ENCODE measurements at regions not wholly inside any gene's neighbourhood (a gene's known extent, or its start where the extent isn't known, plus 50 kb on each side); places are given as distances from the start of the nearest gene placed in this dataset.

DNA sequence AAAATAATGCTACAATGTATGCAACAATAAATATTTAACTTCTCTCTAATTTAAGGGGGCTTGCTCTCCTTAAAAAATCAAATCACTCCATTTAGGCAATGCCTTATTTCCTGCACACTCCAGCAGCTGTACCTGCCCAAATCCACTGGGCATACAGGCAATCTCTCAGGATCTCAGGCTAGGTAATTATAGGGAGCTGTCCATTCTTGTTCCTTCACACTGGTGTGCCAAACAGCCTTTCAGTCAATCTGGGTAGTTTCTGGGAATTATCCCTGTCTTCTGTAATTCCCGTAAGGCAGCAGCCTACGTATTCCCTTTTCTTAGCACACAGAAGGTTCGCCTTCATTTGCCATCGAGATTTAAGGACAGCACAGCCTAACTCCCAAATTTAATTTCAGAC, 922.6 kb upstream of the SLIT2 start:
- H3K27me3 ChIP-seq (ENCODE audit: control insufficient read depth in 1 of 2, insufficient read depth in 2 of 2, low read length in 2 of 2) = no peaks in the 10 kb centered on the region
- no peaks in the 10 kb centered on the region for H3K36me3 ChIP-seq (ENCODE audit: insufficient read depth, low read length)
- no peak overlapping the region for H3K27ac ChIP-seq (ENCODE audit: low read depth, low read length)
- no peak overlapping the region for H3K4me3 ChIP-seq (ENCODE audit: low read depth in 1 of 2, low read length in 2 of 2)
- H3K4me1 ChIP-seq (ENCODE audit: insufficient read depth, low read length) = no peaks in the 10 kb centered on the region
- no peaks in the 10 kb centered on the region for H3K9me3 ChIP-seq (ENCODE audit: low read length)
- H3K9ac ChIP-seq (ENCODE audit: low read length) = no peak overlapping the region

DNA sequence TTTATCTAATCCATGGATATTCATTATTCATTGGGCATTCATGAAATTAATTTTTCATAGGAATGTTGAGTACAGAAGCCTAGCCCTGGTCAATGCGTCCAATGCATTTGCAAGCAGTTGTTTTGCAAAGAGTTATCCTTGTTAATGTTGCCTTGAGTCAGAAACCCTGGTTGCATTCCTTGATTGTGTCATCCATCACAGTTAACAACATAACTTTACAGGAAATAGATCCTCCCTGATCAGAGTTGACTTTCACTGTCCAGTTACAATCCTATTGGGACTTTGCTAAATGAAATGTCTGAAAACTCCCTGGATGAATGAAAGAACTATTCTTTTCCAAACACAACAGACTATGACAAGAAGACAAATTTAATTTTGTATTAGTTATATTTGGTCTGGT, 924.3 kb upstream of the SLIT2 start:
- Histone ChIP-seq H3K9me3 (ENCODE audit: low read length) (no peaks in the 10 kb centered on the region), H3K27ac (ENCODE audit: low read depth, low read length) (no peak overlapping the region), H3K4me3 (ENCODE audit: low read depth in 1 of 2, low read length in 2 of 2) (no peak overlapping the region), H3K9ac (ENCODE audit: low read length) (no peak overlapping the region), H3K36me3 (ENCODE audit: insufficient read depth, low read length) (no peaks in the 10 kb centered on the region), H3K4me1 (ENCODE audit: insufficient read depth, low read length) (no peaks in the 10 kb centered on the region), H3K27me3 (ENCODE audit: control insufficient read depth in 1 of 2, insufficient read depth in 2 of 2, low read length in 2 of 2) (no peaks in the 10 kb centered on the region)

DNA sequence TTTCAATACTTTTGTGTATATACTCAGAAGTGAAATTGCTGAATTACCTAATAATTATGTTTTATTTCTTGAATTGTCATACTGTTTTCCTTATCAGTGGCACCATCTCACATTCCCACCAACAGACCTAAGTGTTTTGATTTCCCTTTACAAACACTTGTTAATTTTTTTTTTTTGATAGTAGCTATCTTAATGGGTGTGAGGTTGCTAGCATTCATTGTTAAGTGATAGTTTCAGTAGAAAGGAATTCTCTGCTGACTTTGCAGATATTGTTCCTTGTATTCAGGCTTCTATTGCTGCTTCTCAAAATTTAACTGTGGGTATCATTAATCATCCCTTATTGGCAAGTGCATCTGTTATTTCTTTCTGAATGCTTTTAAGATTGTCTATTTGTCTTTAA, 927.5 kb upstream of the SLIT2 start:
- no peaks in the 10 kb centered on the region for H3K4me1 ChIP-seq (ENCODE audit: insufficient read depth, low read length)
- no peak overlapping the region for H3K9ac ChIP-seq (ENCODE audit: low read length)
- no peaks in the 10 kb centered on the region for H3K27me3 ChIP-seq (ENCODE audit: control insufficient read depth in 1 of 2, insufficient read depth in 2 of 2, low read length in 2 of 2)
- no peak overlapping the region for H3K4me3 ChIP-seq (ENCODE audit: low read depth in 1 of 2, low read length in 2 of 2)
- no peaks in the 10 kb centered on the region for H3K36me3 ChIP-seq (ENCODE audit: insufficient read depth, low read length)
- no peaks in the 10 kb centered on the region for H3K9me3 ChIP-seq (ENCODE audit: low read length)
- H3K27ac ChIP-seq (ENCODE audit: low read depth, low read length) = no peak overlapping the region

DNA sequence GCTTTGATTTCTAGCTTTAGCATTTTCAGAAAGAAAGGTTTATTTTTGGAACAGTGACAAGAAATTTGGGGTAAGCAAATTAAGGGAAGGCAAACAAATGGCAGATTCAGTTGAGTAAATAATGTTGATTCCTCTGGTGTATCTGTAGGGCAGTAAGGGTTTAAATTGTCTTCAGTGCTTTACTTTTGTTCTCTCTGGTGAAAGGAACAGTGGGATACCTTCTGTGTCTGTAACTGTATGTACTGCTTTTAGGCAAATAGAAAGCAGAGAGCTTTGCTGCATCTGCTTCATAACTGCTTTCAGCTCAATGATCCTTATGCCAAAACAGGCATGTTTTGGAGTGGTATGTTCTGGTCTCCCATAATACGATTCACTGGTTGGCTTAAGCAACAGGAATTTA, 932.1 kb upstream of the SLIT2 start:
- H3K4me3 ChIP-seq (ENCODE audit: low read depth in 1 of 2, low read length in 2 of 2) = no peak overlapping the region
- no peaks in the 10 kb centered on the region for H3K4me1 ChIP-seq (ENCODE audit: insufficient read depth, low read length)
- no peak overlapping the region for H3K27ac ChIP-seq (ENCODE audit: low read depth, low read length)

DNA sequence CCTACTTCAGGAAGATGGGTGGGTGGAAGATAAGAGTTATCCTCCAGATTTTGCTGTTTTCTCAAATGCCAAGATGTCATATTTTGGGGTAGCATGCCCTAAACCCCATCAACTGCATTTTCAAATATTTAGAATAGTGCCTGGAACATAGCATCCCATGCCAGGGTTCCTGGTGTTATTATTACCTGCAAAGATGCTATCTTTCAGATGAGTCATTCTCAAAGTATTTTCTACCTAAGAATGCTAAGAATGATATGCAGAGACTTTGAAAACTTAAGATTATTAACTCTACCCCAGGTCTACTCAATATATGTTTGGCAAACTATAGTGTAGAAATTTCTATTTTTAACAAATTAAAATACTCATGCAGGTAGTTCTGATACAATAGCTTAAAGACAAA, 934.3 kb upstream of the SLIT2 start:
- H3K27me3 ChIP-seq (ENCODE audit: control insufficient read depth in 1 of 2, insufficient read depth in 2 of 2, low read length in 2 of 2) = no peaks in the 10 kb centered on the region
- no peak overlapping the region for H3K27ac ChIP-seq (ENCODE audit: low read depth, low read length)
- H3K4me1 ChIP-seq (ENCODE audit: insufficient read depth, low read length) = no peaks in the 10 kb centered on the region
- H3K9ac ChIP-seq (ENCODE audit: low read length) = no peak overlapping the region
- H3K36me3 ChIP-seq (ENCODE audit: insufficient read depth, low read length) = no peaks in the 10 kb centered on the region
- H3K4me3 ChIP-seq (ENCODE audit: low read depth in 1 of 2, low read length in 2 of 2) = no peak overlapping the region
- no peaks in the 10 kb centered on the region for H3K9me3 ChIP-seq (ENCODE audit: low read length)

More for the DNA sequence above, 932.1 kb upstream of the SLIT2 start:
- no peaks in the 10 kb centered on the region for H3K27me3 ChIP-seq (ENCODE audit: control insufficient read depth in 1 of 2, insufficient read depth in 2 of 2, low read length in 2 of 2)
- H3K9ac ChIP-seq (ENCODE audit: low read length) = no peak overlapping the region
- no peaks in the 10 kb centered on the region for H3K9me3 ChIP-seq (ENCODE audit: low read length)
- no peaks in the 10 kb centered on the region for H3K36me3 ChIP-seq (ENCODE audit: insufficient read depth, low read length)

DNA sequence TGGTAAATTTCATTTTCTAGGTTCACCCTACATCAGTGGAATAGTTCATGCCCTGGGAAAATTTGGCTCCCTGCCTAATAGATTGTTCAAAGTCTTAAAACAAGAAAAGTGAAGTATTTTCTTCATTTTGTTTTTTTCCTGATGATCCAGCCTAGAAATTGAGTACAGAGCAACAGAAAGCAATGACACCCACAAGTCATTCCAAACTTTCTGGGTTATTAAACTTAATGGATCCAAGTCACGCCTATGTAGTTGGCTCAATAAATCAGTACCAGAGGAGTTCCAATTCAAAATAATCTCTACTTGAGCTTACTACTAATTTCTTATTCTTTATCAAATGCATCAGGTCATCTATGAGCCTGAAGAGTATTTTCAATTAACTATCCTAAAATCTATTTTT, 937.6 kb upstream of the SLIT2 start:
- no peaks in the 10 kb centered on the region for H3K9me3 ChIP-seq (ENCODE audit: low read length)
- no peaks in the 10 kb centered on the region for H3K36me3 ChIP-seq (ENCODE audit: insufficient read depth, low read length)
- no peaks in the 10 kb centered on the region for H3K27me3 ChIP-seq (ENCODE audit: control insufficient read depth in 1 of 2, insufficient read depth in 2 of 2, low read length in 2 of 2)
- no peak overlapping the region for H3K4me3 ChIP-seq (ENCODE audit: low read depth in 1 of 2, low read length in 2 of 2)
- no peak overlapping the region for H3K9ac ChIP-seq (ENCODE audit: low read length)
- H3K27ac ChIP-seq (ENCODE audit: low read depth, low read length) = no peak overlapping the region
- no peaks in the 10 kb centered on the region for H3K4me1 ChIP-seq (ENCODE audit: insufficient read depth, low read length)

DNA sequence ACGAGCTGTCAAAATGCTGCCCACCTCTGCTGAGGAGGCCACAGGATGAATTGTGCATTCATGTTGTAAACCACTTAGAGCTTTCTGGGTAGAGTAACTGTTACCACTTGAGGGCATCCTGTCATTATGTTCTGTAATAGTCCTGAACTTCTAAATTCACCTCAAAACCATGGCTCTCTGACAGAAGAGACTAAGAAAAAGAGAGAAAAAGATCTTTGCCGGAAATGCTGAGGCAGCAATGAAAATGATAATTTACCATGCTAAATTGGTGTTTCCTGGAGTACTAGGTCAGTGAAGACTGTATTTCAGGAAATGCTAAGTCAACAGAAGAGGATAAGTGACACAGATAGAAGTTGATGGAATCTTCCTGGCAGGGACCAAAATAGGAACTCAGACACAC, 942.3 kb upstream of the SLIT2 start:
- Histone ChIP-seq H3K9ac (ENCODE audit: low read length) (no peak overlapping the region), H3K4me1 (ENCODE audit: insufficient read depth, low read length) (no peaks in the 10 kb centered on the region), H3K27ac (ENCODE audit: low read depth, low read length) (no peak overlapping the region), H3K36me3 (ENCODE audit: insufficient read depth, low read length) (no peaks in the 10 kb centered on the region), H3K9me3 (ENCODE audit: low read length) (no peaks in the 10 kb centered on the region), H3K27me3 (ENCODE audit: control insufficient read depth in 1 of 2, insufficient read depth in 2 of 2, low read length in 2 of 2) (no peaks in the 10 kb centered on the region), H3K4me3 (ENCODE audit: low read depth in 1 of 2, low read length in 2 of 2) (no peak overlapping the region)

DNA sequence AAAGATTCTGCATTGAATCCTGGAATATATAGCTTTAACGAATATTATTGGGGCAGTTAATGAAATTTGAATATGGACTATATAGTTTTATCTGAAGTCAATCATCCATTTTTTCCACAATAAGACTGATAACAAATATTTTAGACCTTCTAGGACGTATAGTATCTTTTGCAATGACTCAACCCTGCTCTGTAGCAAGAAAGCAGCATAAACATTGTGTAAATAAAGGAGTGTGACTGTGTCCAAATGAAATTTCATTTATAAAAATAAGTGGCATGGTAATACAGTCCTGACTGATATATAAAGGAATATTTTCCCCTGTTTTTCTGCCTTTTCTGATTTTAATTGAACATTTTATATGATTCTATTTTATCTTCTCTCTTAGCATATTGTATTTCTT, 947.7 kb upstream of the SLIT2 start:
- H3K4me1 ChIP-seq (ENCODE audit: insufficient read depth, low read length) = no peaks in the 10 kb centered on the region
- H3K36me3 ChIP-seq (ENCODE audit: insufficient read depth, low read length) = no peaks in the 10 kb centered on the region
- H3K27me3 ChIP-seq (ENCODE audit: control insufficient read depth in 1 of 2, insufficient read depth in 2 of 2, low read length in 2 of 2) = no peaks in the 10 kb centered on the region
- H3K27ac ChIP-seq (ENCODE audit: low read depth, low read length) = no peak overlapping the region
- H3K9ac ChIP-seq (ENCODE audit: low read length) = no peak overlapping the region
- H3K9me3 ChIP-seq (ENCODE audit: low read length) = no peaks in the 10 kb centered on the region
- no peak overlapping the region for H3K4me3 ChIP-seq (ENCODE audit: low read depth in 1 of 2, low read length in 2 of 2)

DNA sequence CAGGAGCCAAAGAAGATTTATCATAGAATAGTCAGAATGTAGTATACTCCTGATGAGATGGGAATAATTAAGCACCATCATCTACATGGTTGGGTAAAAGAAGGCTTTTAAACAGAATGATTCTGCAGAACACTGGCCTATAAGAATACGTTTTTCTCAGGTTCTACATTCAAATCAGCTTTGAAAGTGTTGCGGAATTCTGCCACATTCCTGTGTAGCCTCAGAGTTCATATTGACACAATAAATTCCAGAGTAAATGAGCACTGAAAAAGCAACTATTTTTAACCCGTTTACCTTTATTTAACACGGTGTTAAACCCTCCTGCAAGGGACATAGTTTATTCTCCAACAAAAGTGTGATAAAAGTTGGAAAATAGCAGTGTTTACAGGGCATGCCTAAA, 950.2 kb upstream of the SLIT2 start:
- Histone ChIP-seq H3K27ac (ENCODE audit: low read depth, low read length) (no peak overlapping the region), H3K27me3 (ENCODE audit: control insufficient read depth in 1 of 2, insufficient read depth in 2 of 2, low read length in 2 of 2) (no peaks in the 10 kb centered on the region), H3K36me3 (ENCODE audit: insufficient read depth, low read length) (no peaks in the 10 kb centered on the region)

DNA sequence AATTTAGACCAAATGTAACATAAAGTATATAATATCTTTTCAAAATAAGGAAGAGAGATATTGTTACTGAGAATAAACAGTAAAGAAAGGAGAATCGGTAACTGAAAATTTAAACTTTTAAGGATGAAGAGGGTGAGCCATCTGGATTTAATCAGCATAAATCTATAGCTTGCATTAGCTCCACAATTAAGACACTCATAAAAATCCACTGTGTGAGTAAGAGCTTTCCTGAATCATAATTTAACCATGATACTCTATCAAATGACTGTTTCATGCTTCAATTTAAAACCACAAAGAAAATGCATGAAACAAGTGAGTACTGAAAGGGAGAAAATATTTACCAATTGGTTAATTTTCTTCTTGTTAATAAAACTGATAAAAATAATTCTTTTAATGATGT, 951.5 kb upstream of the SLIT2 start:
- H3K4me3 ChIP-seq (ENCODE audit: low read depth in 1 of 2, low read length in 2 of 2) = no peak overlapping the region
- H3K36me3 ChIP-seq (ENCODE audit: insufficient read depth, low read length) = no peaks in the 10 kb centered on the region
- H3K27me3 ChIP-seq (ENCODE audit: control insufficient read depth in 1 of 2, insufficient read depth in 2 of 2, low read length in 2 of 2) = no peaks in the 10 kb centered on the region
- no peaks in the 10 kb centered on the region for H3K9me3 ChIP-seq (ENCODE audit: low read length)
- no peak overlapping the region for H3K27ac ChIP-seq (ENCODE audit: low read depth, low read length)
- H3K9ac ChIP-seq (ENCODE audit: low read length) = no peak overlapping the region
- no peaks in the 10 kb centered on the region for H3K4me1 ChIP-seq (ENCODE audit: insufficient read depth, low read length)

More for the DNA sequence above, 950.2 kb upstream of the SLIT2 start:
- Histone ChIP-seq H3K4me1 (ENCODE audit: insufficient read depth, low read length) (no peaks in the 10 kb centered on the region), H3K9me3 (ENCODE audit: low read length) (no peaks in the 10 kb centered on the region), H3K9ac (ENCODE audit: low read length) (no peak overlapping the region), H3K4me3 (ENCODE audit: low read depth in 1 of 2, low read length in 2 of 2) (no peak overlapping the region)

DNA sequence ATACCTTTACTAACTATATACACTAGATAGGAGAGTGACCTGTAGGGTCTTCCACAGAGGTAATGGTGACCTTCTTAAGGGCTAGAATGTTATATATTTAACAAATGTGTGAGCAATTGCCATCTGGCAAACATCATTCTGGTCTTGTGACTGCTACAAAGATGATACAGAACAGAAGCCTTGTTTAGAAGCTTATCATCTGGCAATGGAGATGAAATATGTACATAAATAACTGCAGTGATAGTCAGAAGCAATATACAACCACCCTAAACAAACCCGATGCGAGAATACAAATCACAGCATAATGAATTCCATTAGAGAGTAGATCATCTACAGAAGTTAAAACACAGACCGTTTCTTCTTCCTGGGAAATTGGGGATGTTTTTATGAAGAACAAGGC, 952.7 kb upstream of the SLIT2 start:
- Histone ChIP-seq H3K36me3 (ENCODE audit: insufficient read depth, low read length) (no peaks in the 10 kb centered on the region), H3K9me3 (ENCODE audit: low read length) (no peaks in the 10 kb centered on the region), H3K27me3 (ENCODE audit: control insufficient read depth in 1 of 2, insufficient read depth in 2 of 2, low read length in 2 of 2) (no peaks in the 10 kb centered on the region), H3K4me3 (ENCODE audit: low read depth in 1 of 2, low read length in 2 of 2) (no peak overlapping the region), H3K4me1 (ENCODE audit: insufficient read depth, low read length) (no peaks in the 10 kb centered on the region), H3K27ac (ENCODE audit: low read depth, low read length) (no peak overlapping the region), H3K9ac (ENCODE audit: low read length) (no peak overlapping the region)

DNA sequence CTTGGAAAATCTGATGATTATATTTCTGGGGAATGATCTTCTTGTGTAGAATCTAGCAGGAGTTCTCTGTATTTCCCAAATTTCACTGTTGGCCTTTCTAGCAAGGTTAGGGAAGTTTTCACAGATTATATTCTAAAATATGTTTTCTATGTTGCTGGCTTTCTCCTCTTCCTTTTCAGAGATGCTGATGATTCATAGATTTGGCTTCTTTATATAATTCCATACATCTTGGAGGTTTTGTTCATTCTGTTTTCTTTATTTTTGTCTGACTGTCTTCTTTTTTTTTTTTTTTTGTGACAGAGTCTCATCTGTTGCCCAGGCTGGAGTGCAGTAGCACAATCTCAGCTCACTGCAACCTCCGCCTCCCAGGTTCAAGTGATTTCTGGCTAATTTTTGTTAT, 957.9 kb upstream of the SLIT2 start:
- Histone ChIP-seq H3K4me3 (ENCODE audit: low read depth in 1 of 2, low read length in 2 of 2) (no peak overlapping the region), H3K9me3 (ENCODE audit: low read length) (no peaks in the 10 kb centered on the region), H3K27ac (ENCODE audit: low read depth, low read length) (no peak overlapping the region), H3K27me3 (ENCODE audit: control insufficient read depth in 1 of 2, insufficient read depth in 2 of 2, low read length in 2 of 2) (no peaks in the 10 kb centered on the region), H3K4me1 (ENCODE audit: insufficient read depth, low read length) (no peaks in the 10 kb centered on the region), H3K36me3 (ENCODE audit: insufficient read depth, low read length) (no peaks in the 10 kb centered on the region), H3K9ac (ENCODE audit: low read length) (no peak overlapping the region)
